ENCODE measurements at regions not wholly inside any gene's neighbourhood (a gene's known extent, or its start where the extent isn't known, plus 50 kb on each side); places are given as distances from the start of the nearest gene placed in this dataset.
"Not testable (repeated sequence)": the region's sequence is repeated elsewhere in the genome, so short reads cannot be mapped to it uniquely, and the experiment has no call there.

GRCh38 chr6:85936916-85937315 is 294.2 kb upstream of the SYNCRIP start:
- FAIRE-seq, result no peak

DNA sequence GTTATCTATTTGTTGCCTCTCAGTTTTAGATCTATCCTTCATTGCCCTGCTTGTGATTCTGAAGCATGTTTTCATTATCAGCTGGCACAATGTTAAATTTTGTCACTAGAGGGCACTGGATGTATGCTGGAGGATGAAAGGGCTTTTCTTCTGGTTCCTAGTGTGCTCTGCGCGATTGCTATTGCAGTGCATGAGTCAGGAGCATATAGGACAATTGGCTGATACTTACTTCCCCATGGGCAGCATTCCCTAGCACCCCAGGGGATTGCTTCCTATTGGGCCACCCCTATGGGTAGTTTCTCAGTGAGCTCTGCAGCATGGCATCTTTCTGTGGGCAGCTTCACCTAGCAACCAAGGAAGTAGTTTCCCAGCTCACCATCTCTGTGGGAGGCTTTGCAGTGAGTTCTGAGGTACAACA is 280.3 kb upstream of the SYNCRIP start:
- FAIRE-seq, result no peak

- FAIRE-seq, result no peak
These were observed 278.1 kb upstream of the SYNCRIP start for GRCh38 chr6:85920782-85921181.

DNA sequence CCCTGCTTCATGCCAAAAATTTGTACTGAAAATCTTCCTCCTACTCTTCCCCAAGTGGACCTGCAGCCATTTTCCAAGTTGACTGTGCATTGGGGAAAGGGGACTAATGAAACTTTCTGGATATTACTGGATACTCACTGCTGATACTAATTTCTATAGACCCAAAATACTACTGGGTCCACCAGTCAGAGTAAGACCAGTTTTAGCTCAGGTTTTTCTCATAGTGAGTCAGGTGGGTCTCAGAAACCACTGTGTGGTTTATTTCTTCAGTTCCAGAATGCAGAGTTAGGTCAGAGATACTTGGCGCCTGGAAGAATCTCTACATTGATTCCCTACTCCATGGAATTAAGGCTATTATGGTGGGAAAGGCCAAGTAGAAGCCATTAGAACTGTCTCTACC is 274.8 kb upstream of the SYNCRIP start:
- FAIRE-seq, result no peak

GRCh38 chr6:85913001-85913400 is 270.3 kb upstream of the SYNCRIP start:
- no peak for FAIRE-seq

DNA sequence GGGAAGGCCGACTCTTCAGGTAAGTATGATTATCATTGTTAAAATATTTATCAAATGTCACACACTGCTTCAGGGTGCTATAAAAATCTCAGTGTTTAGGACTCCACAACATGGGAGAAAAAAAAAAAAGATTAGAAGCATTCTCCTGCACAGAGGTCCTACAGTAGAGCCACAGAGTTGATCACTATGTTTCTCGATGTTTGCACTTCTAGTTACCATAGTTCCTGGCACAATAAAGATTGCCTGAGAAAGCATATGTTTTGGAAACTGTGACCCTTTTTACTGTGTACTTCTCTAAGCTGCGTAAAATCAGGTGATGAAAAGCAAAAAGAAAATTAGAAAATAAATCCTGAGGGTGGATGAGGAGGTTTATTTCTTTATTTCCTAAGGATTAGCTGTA is 269.9 kb upstream of the SYNCRIP start:
- no peak for FAIRE-seq

DNA sequence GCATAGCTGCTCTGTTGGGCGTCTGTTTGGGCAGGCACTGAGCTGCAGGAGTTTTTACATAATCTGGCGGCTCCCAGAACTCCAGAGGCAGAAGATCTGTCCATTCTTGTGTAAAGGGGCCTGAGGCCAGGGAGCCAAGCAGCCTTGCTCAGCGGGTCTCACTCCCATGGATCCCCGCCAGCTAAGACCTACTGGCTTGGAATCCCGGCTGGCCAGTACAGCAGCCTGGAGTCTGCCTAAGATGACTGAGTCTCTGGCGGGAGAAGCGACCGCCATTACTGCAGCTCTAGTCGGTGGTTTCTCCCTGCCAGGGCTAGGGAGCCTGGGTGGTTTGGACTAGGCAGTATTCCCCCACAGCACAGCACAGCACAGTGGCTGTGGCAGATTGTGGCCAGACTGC is 268.4 kb upstream of the SYNCRIP start:
- no peak for FAIRE-seq

- not testable (repeated sequence) for FAIRE-seq
These were observed 265.4 kb upstream of the SYNCRIP start for GRCh38 chr6:85908120-85908519.

DNA sequence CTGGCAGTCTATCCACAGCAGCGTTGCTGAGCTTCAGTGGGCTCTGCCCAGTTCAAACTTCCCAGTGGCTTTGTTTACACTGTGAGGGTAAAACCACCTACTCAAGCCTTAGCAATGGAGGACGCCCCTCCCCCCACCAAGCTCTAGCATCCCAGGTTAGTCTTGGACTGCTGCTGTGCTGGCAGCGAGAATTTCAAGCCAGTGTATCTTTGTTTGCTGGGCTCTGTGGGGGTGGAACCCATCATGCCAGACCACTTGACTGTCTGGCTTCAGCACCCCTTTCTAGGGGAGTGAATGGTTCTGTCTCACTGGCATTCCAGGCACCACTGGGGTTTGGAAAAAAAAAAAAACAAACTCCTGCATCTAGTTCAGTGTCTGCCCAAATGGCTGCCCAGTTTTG is 249.7 kb upstream of the SYNCRIP start:
- FAIRE-seq, result no peak

DNA sequence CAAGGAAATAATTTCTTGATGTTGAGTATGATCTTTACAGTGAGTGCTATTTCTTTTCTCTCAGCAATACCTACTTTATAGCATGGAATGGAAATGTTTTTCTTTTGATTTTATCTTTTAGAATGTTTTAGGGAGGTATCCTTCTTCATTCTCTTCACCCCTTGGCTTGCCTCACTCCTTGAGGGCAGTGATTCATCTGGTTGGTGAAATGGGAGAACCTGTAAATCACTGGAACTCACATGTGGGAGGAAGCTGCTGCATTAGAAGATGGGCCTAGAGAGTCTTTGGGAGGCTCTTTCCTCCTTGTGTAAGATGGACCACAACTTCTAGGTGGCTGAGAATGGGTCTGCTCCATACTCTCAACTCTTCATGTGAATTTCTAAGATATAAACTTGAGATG is 244.8 kb upstream of the SYNCRIP start:
- FAIRE-seq, result no peak

DNA sequence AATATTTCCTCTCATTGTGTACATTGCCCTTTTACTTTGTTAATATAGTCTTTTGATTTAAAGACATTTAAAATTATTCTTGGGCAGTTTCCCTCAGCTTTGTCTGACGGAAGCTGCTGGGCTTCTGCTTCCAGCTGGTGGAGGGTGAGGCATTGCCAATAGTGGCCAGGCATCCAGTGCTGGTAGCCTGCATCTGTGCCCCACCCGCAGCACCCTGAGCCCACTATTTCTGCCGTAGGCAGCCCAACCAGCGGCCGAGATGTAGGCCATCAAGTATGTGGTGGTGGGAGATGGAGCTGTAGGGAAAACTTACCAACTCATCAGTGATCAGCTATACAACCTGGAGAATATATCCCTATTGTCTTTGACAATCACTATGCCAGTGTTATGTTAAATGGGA is 226.0 kb upstream of the SYNCRIP start:
- FAIRE-seq, result no peak

DNA sequence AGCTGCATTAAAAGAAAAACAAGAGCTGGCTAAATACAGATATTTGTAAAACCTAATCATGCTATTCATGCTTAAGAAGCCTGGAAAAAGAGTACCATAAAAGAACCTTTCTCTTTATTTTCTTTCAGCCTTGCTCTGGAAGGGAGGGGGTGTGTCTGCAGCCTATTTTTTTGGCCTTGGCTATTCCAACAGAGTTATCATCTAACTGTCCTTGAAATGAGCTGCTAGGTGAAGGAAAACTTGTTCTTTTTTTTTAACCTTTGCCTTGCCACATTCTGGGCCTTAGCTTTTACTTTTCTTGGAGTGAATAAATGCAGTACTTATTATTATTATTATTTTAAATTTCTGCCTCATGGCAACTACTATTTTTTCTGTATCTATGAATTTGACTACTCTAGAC is 224.9 kb upstream of the SYNCRIP start:
- FAIRE-seq, result no peak

GRCh38 chr6:85866758-85867401 is 224.2 kb upstream of the SYNCRIP start:
- FAIRE-seq, result no peak

- no peak for FAIRE-seq
These were observed 223.7 kb upstream of the SYNCRIP start for GRCh38 chr6:85866370-85866730.

- no peak for FAIRE-seq
These were observed 223.0 kb upstream of the SYNCRIP start for GRCh38 chr6:85865420-85866369.

GRCh38 chr6:85864453-85865401 is 222.0 kb upstream of the SYNCRIP start:
- FAIRE-seq, result no peak

DNA sequence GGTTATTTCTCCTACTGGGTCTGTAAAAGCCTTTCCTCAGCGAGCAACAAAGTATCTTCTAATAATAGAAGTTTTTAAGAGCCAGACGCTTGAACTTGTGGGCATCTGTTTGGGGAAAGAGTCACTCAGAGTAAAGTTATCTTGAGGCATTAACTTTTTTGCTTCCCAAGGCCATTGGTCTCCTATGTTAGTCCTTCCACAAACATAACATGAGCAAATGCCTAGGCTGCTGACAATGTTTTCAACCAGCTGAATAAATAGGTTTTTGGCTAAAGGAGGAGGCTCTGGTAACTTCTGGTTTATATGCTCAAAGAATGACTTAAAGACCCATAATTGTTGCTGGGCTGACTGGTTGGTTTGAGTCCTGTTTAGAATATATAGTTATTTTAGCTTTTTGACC is 213.5 kb upstream of the SYNCRIP start:
- no peak for FAIRE-seq

DNA sequence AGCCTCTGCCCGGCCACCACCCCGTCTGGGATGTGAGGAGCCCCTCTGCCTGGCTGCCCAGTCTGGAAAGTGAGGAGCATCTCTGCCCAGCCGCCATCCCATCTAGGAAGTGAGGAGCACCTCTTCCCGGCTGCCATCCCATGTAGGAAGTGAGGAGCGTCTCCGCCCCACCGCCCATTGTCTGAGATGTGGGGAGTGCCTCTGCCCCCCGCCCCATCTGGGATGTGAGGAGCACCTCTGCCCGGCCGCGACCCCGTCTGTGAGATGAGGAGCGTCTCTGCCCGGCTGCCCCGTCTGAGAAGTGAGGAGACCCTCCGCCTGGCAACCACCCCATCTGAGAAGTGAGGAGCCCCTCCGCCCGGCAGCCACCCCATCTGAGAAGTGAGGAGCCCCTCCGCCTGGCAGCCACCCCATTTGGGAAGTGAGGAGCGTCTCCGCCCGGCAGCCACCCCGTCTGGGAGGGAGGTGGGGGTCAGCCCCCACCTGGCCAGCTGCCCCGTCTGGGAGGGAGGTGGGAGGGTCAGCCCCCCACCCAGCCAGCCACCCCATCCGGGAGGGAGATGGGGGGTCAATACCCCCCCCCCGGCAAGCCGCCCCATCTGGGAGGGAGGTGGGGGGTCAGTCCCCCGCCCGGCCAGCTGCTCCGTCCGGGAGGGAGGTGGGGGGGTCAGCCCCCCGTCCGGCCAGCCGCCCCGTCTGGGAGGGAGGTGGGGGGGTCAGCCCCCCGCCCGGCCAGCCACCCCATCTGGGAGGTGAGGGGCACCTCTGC is 195.8 kb upstream of the SYNCRIP start:
- FAIRE-seq, result not testable (repeated sequence)

- no peak for FAIRE-seq
These were observed 186.3 kb upstream of the SYNCRIP start for GRCh38 chr6:85828973-85829372.

DNA sequence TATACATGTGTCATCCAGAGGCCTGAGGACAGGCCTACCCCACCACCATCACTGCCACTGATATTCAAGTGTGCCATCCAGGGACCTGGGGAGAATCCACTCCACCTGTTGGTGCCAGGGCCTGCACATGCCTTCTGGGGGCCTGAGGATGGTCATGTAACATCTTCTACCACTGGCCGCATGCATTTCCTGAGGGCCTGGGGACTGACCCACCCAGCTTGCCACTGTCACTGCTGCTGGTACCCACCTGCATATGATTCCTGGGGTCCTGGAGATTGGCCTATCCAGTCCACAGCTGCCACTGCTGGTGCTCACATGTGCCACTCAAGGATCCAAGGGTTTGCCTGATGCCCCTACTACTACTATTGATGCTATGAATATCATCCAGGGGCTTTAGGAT is 184.3 kb upstream of the SYNCRIP start:
- FAIRE-seq, result no peak

- no peak for FAIRE-seq
These were observed 181.6 kb upstream of the SYNCRIP start for GRCh38 chr6:85824329-85824728.

DNA sequence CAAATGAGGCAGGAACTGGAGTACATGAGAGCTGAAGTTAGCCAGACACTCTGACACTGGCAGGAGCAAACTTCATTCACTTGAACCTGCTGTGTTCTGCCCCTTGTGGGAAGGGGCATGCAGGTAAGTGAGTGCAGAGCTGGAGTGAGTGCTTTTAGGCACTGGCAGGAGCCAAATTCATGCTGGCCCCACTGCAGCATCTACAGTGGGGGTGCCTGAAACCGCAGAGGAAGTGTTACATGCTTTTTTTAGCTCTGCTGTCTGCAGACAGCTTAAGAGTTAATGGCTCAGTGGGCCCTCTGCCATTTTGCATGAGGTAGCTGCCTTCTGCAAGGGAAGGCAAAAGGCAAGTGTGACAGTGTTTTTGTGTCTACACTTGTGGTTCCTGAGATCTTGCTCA is 167.9 kb upstream of the SYNCRIP start:
- no peak for FAIRE-seq

Data from G401.6 (cell line).